ENCODE measurements at regions not wholly inside any gene's neighbourhood (a gene's known extent, or its start where the extent isn't known, plus 50 kb on each side); places are given as distances from the start of the nearest gene placed in this dataset.

GRCh38 chr4:161222889-161223288 lies 940.9 kb downstream of the FSTL5 start:
- H3K23ac ChIP-seq (ENCODE audit: low read length): no peak overlapping the region
- H3K27me3 ChIP-seq (ENCODE audit: insufficient read depth, low read length, poor library complexity): no peaks in the 10 kb centered on the region
- H3K27ac ChIP-seq (ENCODE audit: low read depth, low read length): no peak overlapping the region
- no peak overlapping the region for H2BK5ac ChIP-seq (ENCODE audit: low read length)
- WGBS (ENCODE audit: extremely low coverage, insufficient coverage, low lambda C conversion rate): no CpG with 5 or more reads among the region's 2 CpGs
- H4K5ac ChIP-seq (ENCODE audit: low read length): no peak overlapping the region
- no peaks in the 10 kb centered on the region for H3K4me1 ChIP-seq (ENCODE audit: control insufficient read depth, low read depth, low read length)
- H3K4ac ChIP-seq (ENCODE audit: low read depth, low read length): no peak overlapping the region
- H3K4me2 ChIP-seq (ENCODE audit: low read length): no peak overlapping the region
- H2AK5ac ChIP-seq (ENCODE audit: low read length): no peak overlapping the region
- H3K79me1 ChIP-seq (ENCODE audit: low read length): no peaks in the 10 kb centered on the region
- no peak overlapping the region for H3K4me3 ChIP-seq (ENCODE audit: low read length)
- H3K56ac ChIP-seq (ENCODE audit: low read length): no peak overlapping the region
- no peak overlapping the region for H3K9ac ChIP-seq (ENCODE audit: low read length)
- no peak for DNase-seq
- no peak overlapping the region for H4K8ac ChIP-seq (ENCODE audit: low read depth, low read length)
- H3K79me2 ChIP-seq (ENCODE audit: control insufficient read depth, insufficient read depth, low read length): no peaks in the 10 kb centered on the region
- no peak overlapping the region for H2BK120ac ChIP-seq (ENCODE audit: low read depth, low read length)
- H3K18ac ChIP-seq (ENCODE audit: low read length): no peak overlapping the region
- no peak overlapping the region for H2BK15ac ChIP-seq (replicated peaks; ENCODE audit: low read depth)
- H3K36me3 ChIP-seq (ENCODE audit: control insufficient read depth, insufficient read depth, low read length): no peaks in the 10 kb centered on the region

- Histone ChIP-seq H3K18ac (ENCODE audit: low read length) (no peak overlapping the region), H3K4me3 (ENCODE audit: low read length) (no peak overlapping the region), H3K27me3 (ENCODE audit: insufficient read depth, low read length, poor library complexity) (no peaks in the 10 kb centered on the region), H2BK120ac (ENCODE audit: low read depth, low read length) (no peak overlapping the region), H3K79me2 (ENCODE audit: control insufficient read depth, insufficient read depth, low read length) (no peaks in the 10 kb centered on the region), H3K36me3 (ENCODE audit: control insufficient read depth, insufficient read depth, low read length) (no peaks in the 10 kb centered on the region), H3K4me2 (ENCODE audit: low read length) (no peak overlapping the region), H3K23ac (ENCODE audit: low read length) (no peak overlapping the region), H3K4ac (ENCODE audit: low read depth, low read length) (no peak overlapping the region), H2BK15ac (replicated peaks; ENCODE audit: low read depth) (no peak overlapping the region), H3K56ac (ENCODE audit: low read length) (no peak overlapping the region), H3K79me1 (ENCODE audit: low read length) (no peaks in the 10 kb centered on the region), H3K9ac (ENCODE audit: low read length) (no peak overlapping the region), H2AK5ac (ENCODE audit: low read length) (no peak overlapping the region), H3K4me1 (ENCODE audit: control insufficient read depth, low read depth, low read length) (no peaks in the 10 kb centered on the region), H4K8ac (ENCODE audit: low read depth, low read length) (no peak overlapping the region), H2BK5ac (ENCODE audit: low read length) (no peak overlapping the region), H3K27ac (ENCODE audit: low read depth, low read length) (no peak overlapping the region), H4K5ac (ENCODE audit: low read length) (no peak overlapping the region)
- DNase-seq: no peak
- WGBS (ENCODE audit: extremely low coverage, insufficient coverage, low lambda C conversion rate): no CpG with 5 or more reads among the region's 1 CpG
Measured at GRCh38 chr4:161208564-161208963, 955.2 kb downstream of the FSTL5 start.

GRCh38 chr4:161206528-161207080 lies 957.2 kb downstream of the FSTL5 start:
- no peak for DNase-seq
- Histone ChIP-seq H3K27me3 (ENCODE audit: insufficient read depth, low read length, poor library complexity) (no peaks in the 10 kb centered on the region), H2BK120ac (ENCODE audit: low read depth, low read length) (no peak overlapping the region), H3K4me3 (ENCODE audit: low read length) (no peak overlapping the region), H4K8ac (ENCODE audit: low read depth, low read length) (no peak overlapping the region), H3K23ac (ENCODE audit: low read length) (no peak overlapping the region), H3K4ac (ENCODE audit: low read depth, low read length) (no peak overlapping the region), H3K79me2 (ENCODE audit: control insufficient read depth, insufficient read depth, low read length) (no peaks in the 10 kb centered on the region), H2AK5ac (ENCODE audit: low read length) (no peak overlapping the region), H3K9ac (ENCODE audit: low read length) (no peak overlapping the region), H2BK15ac (replicated peaks; ENCODE audit: low read depth) (no peak overlapping the region), H3K79me1 (ENCODE audit: low read length) (no peaks in the 10 kb centered on the region), H3K18ac (ENCODE audit: low read length) (no peak overlapping the region), H4K5ac (ENCODE audit: low read length) (no peak overlapping the region), H3K36me3 (ENCODE audit: control insufficient read depth, insufficient read depth, low read length) (no peaks in the 10 kb centered on the region), H3K4me1 (ENCODE audit: control insufficient read depth, low read depth, low read length) (no peaks in the 10 kb centered on the region), H3K4me2 (ENCODE audit: low read length) (no peak overlapping the region), H2BK5ac (ENCODE audit: low read length) (no peak overlapping the region), H3K56ac (ENCODE audit: low read length) (no peak overlapping the region), H3K27ac (ENCODE audit: low read depth, low read length) (no peak overlapping the region)
- WGBS (ENCODE audit: extremely low coverage, insufficient coverage, low lambda C conversion rate): 100% methylated on average over 1 of the region's 2 CpGs

- no peaks in the 10 kb centered on the region for H3K27me3 ChIP-seq (ENCODE audit: insufficient read depth, low read length, poor library complexity)
- no peak overlapping the region for H3K4me2 ChIP-seq (ENCODE audit: low read length)
- no peak overlapping the region for H3K9ac ChIP-seq (ENCODE audit: low read length)
- no peak overlapping the region for H4K8ac ChIP-seq (ENCODE audit: low read depth, low read length)
- DNase-seq: no peak
- no peak overlapping the region for H2BK5ac ChIP-seq (ENCODE audit: low read length)
- H2AK5ac ChIP-seq (ENCODE audit: low read length): no peak overlapping the region
- no peak overlapping the region for H3K27ac ChIP-seq (ENCODE audit: low read depth, low read length)
- no peak overlapping the region for H3K4ac ChIP-seq (ENCODE audit: low read depth, low read length)
- no CpG with 5 or more reads among the region's 3 CpGs for whole genome bisulfite sequencing (ENCODE audit: extremely low coverage, insufficient coverage, low lambda C conversion rate)
- H3K23ac ChIP-seq (ENCODE audit: low read length): no peak overlapping the region
- no peaks in the 10 kb centered on the region for H3K79me2 ChIP-seq (ENCODE audit: control insufficient read depth, insufficient read depth, low read length)
- H2BK120ac ChIP-seq (ENCODE audit: low read depth, low read length): no peak overlapping the region
- no peaks in the 10 kb centered on the region for H3K4me1 ChIP-seq (ENCODE audit: control insufficient read depth, low read depth, low read length)
- H3K36me3 ChIP-seq (ENCODE audit: control insufficient read depth, insufficient read depth, low read length): no peaks in the 10 kb centered on the region
- no peak overlapping the region for H3K56ac ChIP-seq (ENCODE audit: low read length)
- H4K5ac ChIP-seq (ENCODE audit: low read length): no peak overlapping the region
- H3K4me3 ChIP-seq (ENCODE audit: low read length): no peak overlapping the region
- H3K79me1 ChIP-seq (ENCODE audit: low read length): no peaks in the 10 kb centered on the region
- H2BK15ac ChIP-seq (replicated peaks; ENCODE audit: low read depth): no peak overlapping the region
- H3K18ac ChIP-seq (ENCODE audit: low read length): no peak overlapping the region
Measured at GRCh38 chr4:161203865-161204264, 959.9 kb downstream of the FSTL5 start.

- Histone ChIP-seq H3K23ac (ENCODE audit: low read length) (no peak overlapping the region), H4K5ac (ENCODE audit: low read length) (no peak overlapping the region), H3K4me3 (ENCODE audit: low read length) (no peak overlapping the region), H3K4me2 (ENCODE audit: low read length) (no peak overlapping the region), H3K9ac (ENCODE audit: low read length) (no peak overlapping the region), H4K8ac (ENCODE audit: low read depth, low read length) (no peak overlapping the region), H3K18ac (ENCODE audit: low read length) (no peak overlapping the region), H3K56ac (ENCODE audit: low read length) (no peak overlapping the region), H3K4ac (ENCODE audit: low read depth, low read length) (no peak overlapping the region), H3K79me1 (ENCODE audit: low read length) (no peaks in the 10 kb centered on the region), H3K36me3 (ENCODE audit: control insufficient read depth, insufficient read depth, low read length) (no peaks in the 10 kb centered on the region), H3K27me3 (ENCODE audit: insufficient read depth, low read length, poor library complexity) (no peaks in the 10 kb centered on the region), H3K4me1 (ENCODE audit: control insufficient read depth, low read depth, low read length) (no peaks in the 10 kb centered on the region), H2AK5ac (ENCODE audit: low read length) (no peak overlapping the region), H3K27ac (ENCODE audit: low read depth, low read length) (no peak overlapping the region), H2BK15ac (replicated peaks; ENCODE audit: low read depth) (no peak overlapping the region), H3K79me2 (ENCODE audit: control insufficient read depth, insufficient read depth, low read length) (no peaks in the 10 kb centered on the region), H2BK5ac (ENCODE audit: low read length) (no peak overlapping the region), H2BK120ac (ENCODE audit: low read depth, low read length) (no peak overlapping the region)
- DNase-seq: peak; percentile 74
- WGBS (ENCODE audit: extremely low coverage, insufficient coverage, low lambda C conversion rate): no CpG with 5 or more reads among the region's 2 CpGs
Measured at GRCh38 chr4:161197912-161198311, 965.9 kb downstream of the FSTL5 start.

- Histone ChIP-seq H3K9ac (ENCODE audit: low read length) (no peak overlapping the region), H3K4ac (ENCODE audit: low read depth, low read length) (no peak overlapping the region), H3K27me3 (ENCODE audit: insufficient read depth, low read length, poor library complexity) (no peaks in the 10 kb centered on the region), H3K36me3 (ENCODE audit: control insufficient read depth, insufficient read depth, low read length) (no peaks in the 10 kb centered on the region), H3K4me1 (ENCODE audit: control insufficient read depth, low read depth, low read length) (no peaks in the 10 kb centered on the region), H4K5ac (ENCODE audit: low read length) (no peak overlapping the region), H4K8ac (ENCODE audit: low read depth, low read length) (no peak overlapping the region), H3K4me3 (ENCODE audit: low read length) (no peak overlapping the region), H3K18ac (ENCODE audit: low read length) (no peak overlapping the region), H2AK5ac (ENCODE audit: low read length) (no peak overlapping the region), H2BK5ac (ENCODE audit: low read length) (no peak overlapping the region), H3K79me1 (ENCODE audit: low read length) (no peaks in the 10 kb centered on the region), H3K27ac (ENCODE audit: low read depth, low read length) (no peak overlapping the region), H2BK15ac (replicated peaks; ENCODE audit: low read depth) (no peak overlapping the region), H3K4me2 (ENCODE audit: low read length) (no peak overlapping the region), H3K23ac (ENCODE audit: low read length) (no peak overlapping the region), H3K56ac (ENCODE audit: low read length) (no peak overlapping the region), H2BK120ac (ENCODE audit: low read depth, low read length) (no peak overlapping the region), H3K79me2 (ENCODE audit: control insufficient read depth, insufficient read depth, low read length) (no peaks in the 10 kb centered on the region)
- DNase-seq: no peak
- no CpG with 5 or more reads among the region's 4 CpGs for WGBS (ENCODE audit: extremely low coverage, insufficient coverage, low lambda C conversion rate)
Measured at GRCh38 chr4:161197474-161197873, 966.3 kb downstream of the FSTL5 start.

All from mesendoderm (in vitro differentiated cells).